Glomerular visceral epithelial cell (primary cell): ENCODE measurements at regions not wholly inside any gene's neighbourhood (a gene's known extent, or its start where the extent isn't known, plus 50 kb on each side); places are given as distances from the start of the nearest gene placed in this dataset.

Experiments
- DNase-seq: peaks from one replicate; pipeline ENCODE4 v3.0.0-alpha.2; 2016; ENCODE audit errors: extremely low spot score

DNA sequence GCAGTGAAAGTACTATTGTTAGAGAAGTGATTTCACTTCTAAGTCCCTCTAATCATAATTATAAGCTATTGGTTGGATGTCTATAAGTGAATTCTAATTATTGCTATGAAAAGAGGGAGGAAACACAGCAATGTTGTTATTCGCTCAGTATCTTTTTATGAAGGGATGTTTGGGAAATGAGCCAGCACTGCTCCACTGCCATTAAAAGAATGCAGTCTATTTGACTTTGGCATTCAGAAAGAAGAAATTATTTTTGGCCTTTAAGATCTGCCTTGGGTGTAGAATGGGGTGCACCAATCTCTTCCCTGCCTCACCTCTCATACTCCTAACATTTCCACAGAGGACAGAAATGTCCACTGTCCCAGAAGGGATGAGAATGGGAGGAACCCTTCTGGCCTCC lies 332.0 kb downstream of the SPATA31D1 start:
- DNase-seq, result no peak

DNA sequence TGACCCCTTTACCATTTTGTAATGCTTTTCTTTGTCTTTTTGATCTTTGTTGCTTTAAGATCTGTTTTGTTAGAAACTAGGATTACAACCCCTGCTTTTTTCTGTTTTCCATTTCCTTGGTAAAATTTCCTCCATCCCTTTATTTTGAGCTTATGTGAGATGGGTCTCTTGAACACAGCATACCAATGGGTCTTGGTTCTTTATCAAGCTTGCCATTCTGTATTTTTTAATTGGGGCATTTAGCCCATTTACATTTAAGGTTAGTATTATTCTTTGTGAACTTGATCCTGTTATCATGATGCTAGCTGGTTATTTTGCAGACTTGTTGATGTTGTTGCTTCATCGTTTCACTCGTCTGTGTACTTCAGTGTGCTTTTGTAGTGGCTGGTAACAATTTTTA lies 337.3 kb downstream of the SPATA31D1 start:
- no peak for DNase-seq

DNA sequence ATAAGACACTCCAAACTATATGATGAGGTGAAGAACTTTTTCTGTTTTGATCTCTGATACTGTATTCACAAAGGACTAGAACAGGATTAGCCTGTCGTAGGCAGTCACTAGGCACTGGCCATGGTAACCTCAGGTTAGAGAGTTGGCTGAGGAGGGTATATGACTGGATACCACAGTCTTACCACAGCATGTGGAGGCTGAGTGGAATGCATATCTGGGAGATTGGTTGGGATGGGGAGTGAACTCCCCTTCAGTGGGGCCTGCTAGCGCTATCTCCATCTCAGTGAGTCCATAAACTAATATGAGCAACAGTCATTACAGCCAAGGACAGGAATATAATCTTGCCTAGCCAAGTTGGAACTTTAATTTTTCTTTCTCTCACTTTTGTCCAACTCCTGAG lies 339.1 kb downstream of the SPATA31D1 start:
- no peak for DNase-seq

DNA sequence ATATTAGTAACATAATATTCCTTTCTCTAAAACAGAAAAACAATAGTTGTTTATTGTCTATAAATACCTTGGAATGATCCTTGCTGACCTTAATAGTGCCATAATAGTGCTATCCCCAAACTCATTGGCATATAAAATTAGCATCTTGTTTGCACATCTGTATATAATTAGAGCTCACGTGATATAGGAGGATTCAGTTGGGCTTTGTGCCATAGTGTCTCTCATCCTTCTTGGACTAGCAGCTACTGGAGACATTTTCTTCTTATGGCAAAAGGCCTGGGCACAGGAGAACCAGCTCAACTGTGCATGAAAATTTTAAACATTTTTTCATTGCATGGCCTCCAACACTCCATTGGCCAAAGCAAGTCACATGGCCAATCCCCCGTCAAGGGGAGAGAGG lies 342.5 kb downstream of the SPATA31D1 start:
- DNase-seq, result no peak

DNA sequence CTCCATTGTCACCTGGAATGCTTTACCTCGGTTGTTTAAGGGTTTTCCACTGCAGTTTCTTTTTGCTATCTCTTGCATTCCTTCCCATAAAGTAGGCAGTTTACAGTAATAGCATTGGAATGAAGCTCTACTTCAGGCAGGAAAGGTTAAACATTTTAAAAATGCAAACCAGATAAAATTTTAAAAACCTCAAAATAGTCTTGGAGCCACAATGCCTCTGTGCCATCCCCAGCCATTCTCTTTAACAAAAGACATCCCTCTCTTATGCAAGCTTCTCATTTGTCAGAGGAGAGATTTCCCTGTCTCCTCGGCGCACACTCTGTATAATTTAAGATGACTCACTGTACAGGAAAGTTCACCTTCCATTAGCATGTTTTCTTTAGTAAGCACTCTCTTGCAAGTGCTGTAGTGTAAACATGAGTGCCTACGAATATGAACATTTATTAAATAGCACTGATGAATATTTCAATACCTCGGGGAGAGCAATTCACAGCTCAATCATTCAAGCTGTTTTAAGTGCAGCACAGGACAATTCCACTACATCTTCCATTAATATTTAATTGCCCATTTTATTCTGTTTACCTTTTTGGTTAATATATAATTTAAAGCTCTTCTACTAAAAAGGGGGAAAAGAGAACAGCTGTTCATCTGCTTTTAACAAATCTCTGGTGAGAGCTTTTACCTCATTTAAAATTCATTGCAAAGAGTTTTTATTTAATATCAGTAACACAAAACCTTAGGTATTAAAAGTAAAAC lies 343.6 kb downstream of the SPATA31D1 start:
- DNase-seq, result peak; percentile 78

DNA sequence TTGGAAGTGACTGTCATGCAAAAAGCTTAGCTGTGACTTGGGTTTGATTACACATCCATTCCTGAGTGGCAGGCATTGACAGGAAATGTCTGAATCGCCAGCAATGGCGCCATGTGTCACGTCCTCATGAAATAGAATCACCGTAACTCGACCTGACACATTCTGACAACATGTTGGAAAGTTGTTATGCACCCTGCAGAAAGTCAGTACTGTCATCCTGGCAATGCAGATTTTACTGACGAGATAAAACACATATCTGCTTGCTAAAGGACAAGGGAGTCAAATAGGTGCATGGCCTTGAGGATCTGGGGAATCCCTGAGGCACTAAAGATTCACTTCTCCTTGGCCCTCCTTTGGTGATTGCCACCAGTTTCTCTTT lies 344.2 kb downstream of the SPATA31D1 start:
- peak; percentile 25 for DNase-seq

DNA sequence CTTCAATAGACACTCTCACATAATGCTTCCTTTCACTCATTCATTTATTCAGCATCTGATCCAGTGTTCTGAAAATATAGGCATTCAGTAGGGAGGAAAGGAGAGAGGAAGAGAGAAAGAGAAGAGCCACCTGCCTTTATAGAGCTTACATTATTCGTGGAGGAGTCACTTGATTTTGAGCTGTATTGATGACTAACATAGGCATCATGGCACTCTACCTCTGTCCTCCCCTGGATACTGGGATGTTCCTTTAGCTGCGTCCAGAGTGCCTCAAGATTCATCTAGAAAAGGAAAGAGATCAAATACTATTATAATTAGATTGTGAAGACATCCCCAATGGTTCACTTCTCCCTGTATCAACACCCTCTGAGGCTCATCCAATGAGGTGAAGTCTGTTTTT lies 345.1 kb downstream of the SPATA31D1 start:
- no peak for DNase-seq

DNA sequence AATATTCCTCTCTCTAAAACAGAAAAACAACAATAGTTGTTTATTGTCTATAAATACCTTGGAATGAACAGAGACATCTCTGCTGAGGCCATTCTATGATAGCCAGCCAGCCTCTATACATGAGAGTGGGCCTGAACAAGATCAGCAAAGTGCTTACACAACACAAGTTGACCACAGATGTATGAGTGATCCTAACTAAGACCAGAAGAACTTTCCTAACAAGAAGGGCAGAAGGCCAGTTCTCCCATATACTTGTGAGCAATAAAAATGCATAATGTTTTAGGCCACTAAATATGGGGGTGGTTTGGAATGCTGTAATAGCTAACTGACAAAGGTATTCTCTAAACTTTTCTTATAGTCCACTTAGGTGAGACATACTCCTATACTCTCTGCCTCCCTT lies 345.7 kb downstream of the SPATA31D1 start:
- peak; percentile 2 for DNase-seq

DNA sequence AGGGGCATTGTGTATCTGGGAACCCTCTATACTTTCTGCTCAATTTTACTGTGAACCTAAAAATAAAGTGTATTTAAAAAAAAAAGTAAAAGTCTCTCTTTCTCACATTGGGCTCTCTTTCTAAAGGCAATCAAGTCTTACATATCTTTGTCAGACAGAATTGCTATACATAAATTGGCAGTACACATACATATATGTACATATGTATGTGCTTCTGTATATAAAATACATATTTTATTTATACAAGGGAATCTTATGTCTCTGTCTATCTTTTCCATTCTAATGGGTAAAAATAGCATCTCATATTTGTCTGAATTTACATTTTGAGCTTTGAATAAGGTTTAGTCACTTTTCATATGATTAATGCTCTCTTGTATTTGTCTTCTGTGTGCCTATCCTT lies 348.8 kb downstream of the SPATA31D1 start:
- no peak for DNase-seq

DNA sequence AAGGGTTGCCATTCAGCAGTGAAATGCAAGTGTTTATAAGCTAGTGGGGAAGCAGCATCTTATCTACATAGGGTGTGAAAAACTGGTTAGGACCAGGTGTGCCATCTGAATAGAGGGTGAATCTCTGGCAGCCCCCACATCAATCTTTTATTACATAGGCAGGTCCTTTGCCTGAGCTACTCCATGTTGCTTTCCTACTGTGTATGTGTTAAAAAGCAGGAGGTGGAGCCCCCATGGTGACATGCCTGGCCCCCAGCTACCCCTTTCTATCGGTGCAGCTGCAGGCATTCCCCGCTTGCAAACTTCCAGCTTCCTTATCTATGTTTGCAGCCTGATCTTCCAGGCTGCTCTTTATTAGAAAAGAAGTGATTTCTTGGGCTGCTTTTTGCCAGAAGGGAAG lies 353.5 kb downstream of the SPATA31D1 start:
- DNase-seq, result no peak

DNA sequence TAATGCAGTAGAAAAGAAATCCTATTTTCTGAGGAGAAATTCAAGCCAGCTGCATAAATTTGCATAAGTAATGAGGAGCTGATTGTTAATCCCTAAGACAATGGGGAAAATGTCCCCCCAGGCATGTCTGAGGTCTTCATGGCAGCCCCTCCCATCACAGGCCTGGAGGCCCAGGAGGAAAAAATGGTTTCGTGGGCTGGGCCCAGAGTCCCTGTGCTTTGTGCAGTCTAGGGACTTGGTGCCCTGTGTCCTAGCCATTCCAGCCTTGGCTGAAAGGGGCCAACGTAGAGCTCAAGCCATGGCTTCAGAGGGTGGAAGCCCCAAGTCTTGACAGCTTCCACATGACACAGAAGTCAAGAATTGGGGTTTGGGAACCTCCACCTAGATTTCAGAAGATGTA lies 357.5 kb downstream of the SPATA31D1 start:
- DNase-seq, result no peak

DNA sequence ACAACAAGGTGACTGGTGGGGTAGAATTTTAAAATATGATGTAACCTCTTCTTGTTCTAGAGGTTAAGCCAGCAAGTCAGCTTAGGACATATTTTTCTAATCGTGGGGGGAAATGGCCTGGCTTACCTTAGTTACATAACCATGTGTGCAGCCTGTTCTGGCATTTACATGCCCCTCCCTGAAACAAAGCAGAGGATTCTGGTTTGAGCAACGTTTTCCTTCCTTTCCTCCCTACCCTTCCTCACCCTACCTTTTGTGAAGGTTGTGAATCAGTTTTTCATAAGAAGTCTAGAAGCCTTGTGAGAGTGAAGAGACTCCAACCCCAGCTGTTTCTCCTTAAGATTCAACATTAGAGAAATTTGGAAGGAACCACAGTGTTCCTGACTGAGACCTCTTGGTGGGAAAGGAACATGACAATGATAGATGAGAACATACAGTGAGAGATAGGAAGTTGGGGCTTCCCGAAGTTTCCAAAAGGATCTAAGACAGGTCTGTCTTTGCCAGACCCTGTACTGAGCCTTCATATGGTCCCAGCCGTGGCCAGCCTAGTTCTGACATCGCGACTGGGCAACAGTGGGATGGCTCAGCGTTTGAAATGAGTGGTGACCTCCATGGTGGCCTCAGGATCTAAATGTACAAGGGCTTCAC lies 365.2 kb downstream of the SPATA31D1 start:
- DNase-seq, result no peak

DNA sequence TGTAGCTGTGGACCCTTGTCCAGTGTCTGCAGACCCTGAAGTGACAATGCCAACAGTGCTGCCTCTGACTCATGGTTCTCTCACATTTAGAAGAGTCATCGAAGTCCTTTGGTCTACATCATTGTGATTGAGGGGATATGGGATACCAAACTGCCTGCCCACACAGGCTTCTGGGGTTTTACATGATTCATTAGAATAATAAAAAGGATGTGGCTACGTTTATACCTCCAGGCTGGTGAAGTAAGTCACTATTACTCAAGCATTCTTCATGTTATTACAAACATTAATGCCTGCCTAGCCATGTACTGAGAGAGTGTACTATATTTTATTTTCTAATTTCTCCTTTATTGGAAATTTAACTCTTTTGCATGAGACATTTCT lies 365.7 kb downstream of the SPATA31D1 start:
- DNase-seq, result peak; percentile 79

DNA sequence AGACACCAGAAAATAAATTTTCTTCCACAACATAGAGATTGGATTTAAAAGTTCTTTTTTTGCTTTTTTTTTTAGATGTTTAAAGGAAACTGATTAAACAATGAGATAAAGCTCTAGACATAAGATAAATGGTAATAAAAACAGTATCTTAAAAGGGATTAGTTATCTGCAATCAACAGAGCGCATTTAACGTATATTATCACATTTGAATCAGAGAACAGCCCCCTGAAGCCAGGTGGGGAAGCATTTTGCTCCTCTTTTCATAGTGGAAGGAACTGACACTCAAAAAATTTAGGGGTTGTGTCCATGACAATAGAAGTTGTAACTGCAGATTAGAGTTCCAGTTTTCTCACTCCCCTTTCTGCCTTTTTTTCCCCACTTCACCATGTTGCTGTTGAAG lies 367.6 kb downstream of the SPATA31D1 start:
- no peak for DNase-seq

DNA sequence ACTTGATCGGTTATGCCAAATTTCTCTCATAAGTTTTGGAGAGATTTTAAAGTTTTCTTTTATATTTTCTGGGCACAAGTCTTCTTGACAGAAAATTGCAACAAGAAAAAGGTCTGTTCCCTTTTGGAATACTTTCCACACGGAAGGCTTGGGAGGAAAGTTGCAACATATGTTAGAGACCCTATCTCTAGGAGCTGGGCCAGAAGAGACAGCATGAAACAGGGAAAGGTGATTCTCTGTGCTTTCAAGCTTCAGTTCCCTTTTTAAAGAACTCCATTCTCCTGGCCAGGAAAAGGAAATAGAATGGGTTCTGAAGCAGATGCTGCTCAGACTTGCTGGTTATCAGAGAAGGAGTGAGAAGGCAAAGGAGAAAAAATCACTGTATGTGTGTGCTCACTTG lies 368.3 kb downstream of the SPATA31D1 start:
- DNase-seq, result no peak

DNA sequence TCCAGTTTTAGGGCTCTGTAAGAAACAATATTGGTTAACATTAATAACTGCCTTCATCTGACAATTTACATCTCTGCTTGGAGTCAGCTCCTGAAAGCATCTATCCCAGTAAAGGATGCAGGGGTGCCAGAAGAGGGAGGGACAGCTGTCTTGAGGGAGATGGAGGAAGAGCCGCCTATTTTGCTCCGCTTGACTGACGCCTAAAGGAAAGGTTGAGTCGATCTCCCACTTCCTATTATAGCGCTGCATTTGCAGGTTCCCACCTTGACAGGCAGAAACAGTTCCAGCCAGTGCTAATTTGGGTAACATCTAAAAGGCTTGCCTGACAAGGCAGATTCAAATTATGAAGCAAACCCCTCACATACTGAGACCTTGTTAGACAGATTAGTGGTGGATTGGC lies 374.6 kb downstream of the SPATA31D1 start:
- no peak for DNase-seq

DNA sequence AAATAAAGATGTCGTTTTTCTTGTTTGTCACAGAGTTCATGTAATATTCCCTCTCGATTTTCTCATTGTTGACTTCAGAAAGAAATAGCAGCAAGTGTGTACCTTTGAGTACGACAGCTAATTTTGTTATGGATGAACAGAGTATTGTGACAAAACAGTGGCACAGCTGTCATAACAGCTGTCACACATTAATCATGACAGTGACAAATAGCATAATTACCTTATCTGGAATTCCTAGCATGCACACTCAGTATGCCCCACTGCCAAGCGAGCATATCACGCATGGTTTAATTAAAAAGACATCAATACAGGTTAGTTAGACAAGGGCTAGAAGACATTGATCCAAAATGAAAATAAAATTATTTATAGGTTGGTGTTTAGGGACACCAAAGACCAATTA lies 375.1 kb downstream of the SPATA31D1 start:
- DNase-seq, result no peak

DNA sequence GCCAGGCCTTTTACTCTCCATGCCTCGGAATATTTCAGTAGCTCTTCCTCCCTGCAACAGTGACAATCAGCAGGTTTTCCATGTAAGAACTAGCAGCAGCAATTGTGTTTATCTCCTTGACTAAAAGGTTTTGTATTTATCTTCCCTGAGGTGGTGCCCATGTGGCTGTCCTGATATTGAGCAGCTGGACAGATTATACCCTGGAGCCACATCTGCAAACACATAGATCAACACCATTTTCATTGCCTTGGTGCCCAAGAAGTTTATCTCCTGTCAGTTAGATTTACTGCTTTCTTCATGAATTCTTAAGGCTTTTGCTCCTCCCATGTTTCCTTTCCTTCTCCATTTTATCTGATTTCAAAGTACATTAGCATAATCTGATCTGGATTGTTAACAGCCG lies 378.4 kb downstream of the SPATA31D1 start:
- no peak for DNase-seq

DNA sequence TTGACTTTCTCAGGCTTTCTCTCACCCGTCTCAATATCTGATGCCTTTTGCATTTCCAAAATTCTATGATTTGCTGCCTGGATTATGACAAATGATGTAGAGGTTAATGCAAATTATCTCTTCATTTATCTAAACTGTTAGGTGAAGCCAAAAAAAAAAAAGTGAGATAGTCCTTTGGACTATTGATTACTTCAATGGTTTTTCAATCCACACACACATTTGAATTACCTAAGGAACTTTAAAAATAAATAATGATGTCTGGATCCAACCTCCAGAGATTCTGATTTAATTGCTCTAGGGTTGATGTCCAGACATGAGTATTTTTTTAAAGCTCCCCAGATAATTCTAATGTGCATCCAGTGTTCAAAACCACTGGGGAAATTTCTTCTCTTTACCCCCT lies 379.4 kb downstream of the SPATA31D1 start:
- DNase-seq, result no peak

DNA sequence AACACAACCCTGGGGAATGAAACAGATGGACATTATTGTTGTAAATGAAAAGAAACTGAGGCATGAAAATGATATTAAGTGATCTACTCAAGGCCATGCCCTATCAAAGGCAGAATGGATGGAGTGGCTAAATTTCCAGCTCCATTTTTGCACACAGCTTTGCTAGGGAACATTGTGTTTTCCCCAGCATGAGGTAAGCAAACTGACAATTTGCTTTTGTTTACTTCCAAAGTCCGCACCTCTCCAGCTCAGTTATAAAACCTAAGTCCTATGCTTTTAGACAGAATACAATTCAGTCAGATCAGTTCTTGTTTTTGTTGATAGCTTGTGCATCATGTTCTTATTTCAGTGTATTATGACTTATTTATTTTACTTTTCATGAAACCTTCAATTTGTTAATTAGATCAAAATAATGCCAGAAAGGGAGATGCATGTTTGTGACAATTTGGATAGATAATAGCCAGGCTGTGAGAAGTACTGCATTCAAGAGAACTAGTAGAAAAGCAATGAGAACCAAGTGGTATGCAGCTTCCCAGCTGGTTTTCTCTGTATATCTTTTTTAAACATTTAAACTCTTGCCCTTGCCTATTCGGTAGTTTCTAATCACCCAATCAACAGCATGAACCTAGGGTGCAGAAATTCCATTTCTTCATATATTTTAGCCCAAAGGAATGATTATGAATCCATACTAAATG lies 380.8 kb downstream of the SPATA31D1 start:
- DNase-seq, result no peak

DNA sequence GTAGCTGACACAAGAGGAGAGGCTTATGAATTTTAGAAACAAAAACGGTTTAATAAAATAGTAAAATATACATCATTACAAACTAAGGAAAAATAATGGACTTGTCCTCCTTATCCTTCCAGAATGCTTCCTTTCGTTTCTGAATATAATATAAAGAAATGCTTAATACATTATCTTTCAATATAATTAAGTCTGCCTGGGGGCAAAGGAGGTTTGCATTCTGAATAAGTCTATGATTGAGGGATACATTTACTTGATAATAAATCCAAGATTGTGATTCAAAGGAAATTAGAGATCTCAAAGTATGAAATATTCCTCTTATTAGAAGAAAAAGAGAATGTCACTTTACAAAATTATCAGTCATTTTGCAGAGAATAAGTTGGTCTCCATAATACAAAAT lies 386.5 kb downstream of the SPATA31D1 start:
- no peak for DNase-seq

DNA sequence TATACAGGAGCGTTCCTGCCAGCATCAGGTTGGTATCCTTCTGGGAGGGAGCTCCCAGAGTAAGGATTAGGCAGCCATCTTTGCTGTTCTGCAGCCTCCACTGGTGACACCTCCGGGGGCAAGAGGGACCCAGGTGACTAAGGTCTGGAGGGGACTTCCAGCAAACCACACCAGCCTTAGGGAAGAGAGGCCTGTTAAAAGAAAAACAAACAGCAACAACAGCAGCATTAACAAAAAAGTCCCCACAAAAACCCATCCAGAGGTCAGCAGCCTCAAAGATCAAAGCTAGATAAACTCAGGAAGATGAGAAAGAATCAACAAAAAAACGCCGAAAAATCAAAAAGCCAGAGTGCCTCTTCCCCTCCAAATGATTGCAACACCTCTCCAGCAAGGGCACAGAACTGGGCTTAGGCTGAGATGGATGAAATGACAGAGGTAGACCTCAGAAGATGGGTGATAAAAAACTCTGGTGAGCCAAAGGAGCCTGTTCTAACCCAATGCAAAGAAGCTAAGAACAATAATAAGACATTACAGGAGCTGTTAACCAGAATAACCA lies 388.2 kb downstream of the SPATA31D1 start:
- DNase-seq, result no peak
